NCI-H460 (cell line): ENCODE measurements at regions not wholly inside any gene's neighbourhood (a gene's known extent, or its start where the extent isn't known, plus 50 kb on each side); places are given as distances from the start of the nearest gene placed in this dataset.
A peak's percentile ranks its signal among the peaks of the same experiment; 100 is the strongest.

Source experiments
- DNase-seq: peaks from one replicate; pipeline ENCODE4 v3.0.0-alpha.2; 2016; ENCODE audit warnings: low read depth; ENCODE audit errors: extremely low read depth

DNA sequence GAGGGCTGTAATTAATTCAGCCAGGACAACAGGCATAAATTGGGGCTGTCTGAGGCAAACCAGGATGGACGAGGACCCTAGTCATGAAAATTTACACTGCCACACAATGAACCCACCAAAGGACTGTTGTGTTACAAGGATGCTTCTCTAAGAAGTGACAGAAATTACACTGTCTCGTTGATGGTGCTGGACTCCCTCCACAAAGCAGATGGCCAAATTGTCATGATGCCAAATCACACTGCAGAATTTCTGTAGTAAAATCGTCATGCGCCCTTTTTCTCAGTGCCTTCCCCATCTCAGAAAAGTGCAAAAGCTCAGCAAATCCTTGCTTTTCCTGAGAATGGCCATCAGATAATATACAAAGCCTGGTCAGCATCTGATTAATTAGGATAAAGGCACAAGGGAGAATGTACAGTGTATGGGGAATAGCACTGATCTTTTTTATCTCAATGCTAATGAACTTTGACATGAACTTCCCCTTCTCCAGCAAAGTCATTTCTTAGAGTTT is 545.8 kb downstream of the CSNK1G3 start:
- no peak for DNase-seq

DNA sequence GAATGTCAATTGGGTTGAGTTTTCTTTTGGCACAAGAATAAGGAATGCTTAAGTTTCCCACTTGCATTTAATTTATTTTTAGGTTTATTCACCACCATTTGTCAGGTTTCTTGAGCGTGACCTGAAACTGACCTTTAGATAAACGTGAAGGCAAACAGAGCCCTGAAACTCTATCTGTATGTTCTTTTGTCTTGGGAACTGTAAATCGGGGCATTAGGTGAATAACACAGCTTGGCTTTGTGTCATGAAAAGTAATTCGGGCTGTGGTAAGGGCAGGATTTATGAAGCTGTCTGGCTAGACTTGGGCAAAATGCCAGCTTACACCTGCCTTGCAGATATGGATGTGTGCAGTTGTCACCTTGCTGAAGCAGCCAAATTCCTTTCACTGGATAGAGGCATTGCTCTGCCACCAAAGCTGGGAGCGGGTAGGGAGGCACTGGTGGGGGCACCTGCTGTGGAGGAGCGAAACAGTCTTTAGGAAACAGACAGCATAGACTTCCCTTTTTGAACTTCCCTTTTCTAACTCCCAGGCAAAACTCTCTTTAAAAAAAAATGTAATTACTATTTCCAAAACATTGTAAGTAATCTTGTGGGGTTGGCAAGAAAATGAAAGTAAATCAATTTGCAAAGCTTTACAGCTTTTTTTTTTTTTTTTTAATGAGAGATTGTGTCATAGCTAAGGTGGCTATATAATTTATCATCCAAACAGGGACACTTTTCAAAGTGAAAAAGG is 545.2 kb downstream of the CSNK1G3 start:
- no peak for DNase-seq

GRCh38 chr5:124056326-124056990 is 544.5 kb downstream of the CSNK1G3 start:
- no peak for DNase-seq

DNA sequence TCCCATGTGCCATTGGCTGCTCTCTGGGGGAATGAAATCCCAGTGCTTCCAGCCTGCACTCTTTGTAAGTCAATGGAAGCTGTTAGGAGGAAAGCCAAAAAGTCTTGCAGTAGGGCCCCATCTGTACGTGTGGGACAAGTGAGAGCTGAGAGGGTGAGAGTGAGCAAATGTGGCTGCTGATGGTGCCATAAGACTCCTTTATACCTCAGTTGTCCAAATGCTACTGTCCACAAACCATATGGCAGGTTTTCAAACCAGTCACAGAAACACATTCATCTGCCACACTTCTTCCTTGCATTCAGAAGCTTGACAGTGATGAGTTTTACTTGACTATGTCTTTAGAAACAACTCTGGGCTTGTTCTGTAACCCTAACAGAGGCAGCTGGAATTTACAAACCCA is 543.8 kb downstream of the CSNK1G3 start:
- no peak for DNase-seq

DNA sequence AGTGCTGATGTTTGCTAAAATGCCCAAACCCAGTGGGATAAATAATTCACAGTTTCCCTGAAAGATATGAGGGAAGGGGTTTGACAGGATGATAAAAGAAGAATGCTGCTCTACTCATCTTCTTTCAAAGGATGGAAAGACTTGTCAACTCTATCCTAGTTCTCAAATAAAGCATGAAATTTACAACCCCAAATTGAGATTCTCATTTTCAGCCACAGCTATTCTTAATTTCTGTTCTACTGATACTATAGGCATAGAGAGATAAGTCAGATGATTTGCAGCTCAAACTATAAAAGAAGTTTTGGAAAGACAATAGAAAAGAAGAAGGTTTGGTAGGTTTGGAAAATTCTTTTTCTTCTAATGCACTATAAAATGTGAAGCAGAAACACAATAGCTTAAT is 542.6 kb downstream of the CSNK1G3 start:
- DNase-seq = no peak

GRCh38 chr5:124053340-124053739 is 541.4 kb downstream of the CSNK1G3 start:
- DNase-seq = no peak

DNA sequence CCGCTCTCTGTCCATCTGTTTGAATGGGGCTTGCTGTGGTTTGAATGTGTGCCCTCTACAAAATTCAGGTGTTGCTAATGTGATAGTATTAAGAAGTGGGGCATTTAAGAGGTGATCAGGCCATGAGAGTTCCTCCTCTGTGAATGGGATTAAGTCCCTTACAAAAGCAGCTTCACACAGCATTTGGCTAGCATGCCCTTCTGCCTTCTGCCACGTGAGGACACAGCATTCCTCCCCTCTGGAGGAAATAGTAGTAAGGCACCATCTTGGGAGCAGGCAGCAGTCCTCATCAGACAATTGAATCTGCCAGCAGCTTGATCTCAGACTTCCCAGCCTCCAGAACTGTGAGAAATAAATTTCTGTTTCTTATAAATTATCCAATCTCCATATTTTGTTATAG is 540.2 kb downstream of the CSNK1G3 start:
- DNase-seq = no peak

DNA sequence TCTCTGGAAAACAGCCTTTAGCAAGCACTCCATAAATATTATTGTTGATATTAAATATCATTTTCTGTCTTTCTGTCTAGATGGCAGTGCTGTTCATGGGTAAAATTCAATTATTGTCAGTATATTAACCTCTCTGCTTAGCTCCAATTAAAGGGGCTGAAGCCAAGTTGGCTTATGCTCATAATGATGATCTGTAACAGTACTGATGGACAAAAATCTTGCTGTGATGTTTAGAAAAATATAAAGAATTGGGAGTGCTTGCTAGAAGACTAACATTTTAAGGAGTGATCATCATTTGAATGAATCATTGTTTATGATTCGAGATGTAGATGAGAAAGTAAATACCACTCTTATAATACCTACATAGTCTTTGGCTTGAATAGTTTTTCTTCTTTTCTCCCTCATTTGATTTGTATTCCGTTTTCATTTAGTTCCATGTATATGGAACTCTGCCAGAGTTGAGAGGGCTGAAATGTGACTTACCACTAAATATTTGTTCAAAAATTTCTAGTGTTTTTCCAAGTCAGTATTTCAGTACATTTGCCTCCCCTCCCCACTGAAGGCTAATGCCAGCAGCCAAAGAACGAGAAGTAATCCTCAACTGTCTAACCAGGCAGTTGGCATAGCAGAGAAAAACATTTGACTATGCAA is 538.3 kb downstream of the CSNK1G3 start:
- DNase-seq = no peak

DNA sequence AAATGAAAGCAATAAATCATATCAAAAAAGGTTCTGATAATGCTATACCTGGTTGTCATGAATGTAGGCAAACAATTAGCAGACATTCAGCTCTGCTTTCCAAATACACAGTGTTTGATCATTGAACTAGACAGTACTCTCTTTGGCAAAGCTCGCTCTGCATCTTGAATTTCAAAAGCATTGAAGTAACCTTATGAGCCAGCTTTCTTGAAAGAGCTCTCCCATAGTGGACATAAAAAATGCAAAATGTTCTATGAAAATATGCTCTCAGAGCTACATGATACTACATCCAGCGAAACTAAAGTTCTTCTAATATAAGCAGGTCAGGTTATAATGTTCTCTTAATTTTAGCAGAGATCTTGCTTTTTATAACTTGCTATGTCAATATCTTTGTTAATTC is 533.4 kb downstream of the CSNK1G3 start:
- DNase-seq = no peak

DNA sequence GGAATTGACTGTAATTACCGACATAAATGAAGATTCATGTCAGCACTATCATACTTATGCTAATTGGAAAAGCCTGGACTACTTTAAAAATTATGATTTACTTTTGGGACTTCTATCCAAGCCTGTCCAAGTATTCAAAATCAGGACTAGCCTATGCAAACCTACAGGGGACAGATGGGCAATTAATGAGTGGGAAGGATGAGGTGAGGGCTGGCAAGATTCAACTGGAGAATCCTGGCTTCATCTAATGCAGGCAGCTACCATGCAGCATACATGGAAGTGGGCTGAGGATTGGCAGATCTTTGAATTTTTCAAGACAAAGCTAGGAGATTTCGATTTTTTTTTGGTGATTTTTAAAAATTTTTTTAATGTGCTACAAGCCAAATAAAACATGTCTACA is 532.6 kb downstream of the CSNK1G3 start:
- DNase-seq = no peak

- peak; percentile 4 for DNase-seq
These were observed 531.5 kb downstream of the CSNK1G3 start for GRCh38 chr5:124043456-124043855.

DNA sequence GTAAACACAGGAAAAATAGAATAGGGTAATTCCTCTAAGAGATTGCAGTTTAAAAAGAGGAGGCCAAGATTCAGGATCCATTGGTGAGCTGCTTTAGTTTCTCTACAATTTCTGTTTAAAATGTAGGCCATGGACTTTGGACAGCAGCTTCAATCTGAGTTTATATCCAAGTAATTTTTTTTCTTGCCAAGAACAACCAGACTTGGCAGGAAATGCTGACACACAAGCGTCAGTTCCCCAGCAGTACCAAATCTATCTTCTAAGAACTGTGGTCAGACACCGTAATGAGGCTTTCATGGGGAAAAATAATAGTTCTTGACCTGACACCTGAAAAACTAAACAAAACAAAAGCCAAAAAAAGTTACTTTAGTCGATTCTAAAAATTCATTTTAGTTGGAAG is 528.8 kb downstream of the CSNK1G3 start:
- DNase-seq = no peak

GRCh38 chr5:124039410-124039809 is 527.4 kb downstream of the CSNK1G3 start:
- no peak for DNase-seq

- DNase-seq = no peak
These were observed 524.8 kb downstream of the CSNK1G3 start for GRCh38 chr5:124036786-124037185.

- DNase-seq = no peak
These were observed 523.0 kb downstream of the CSNK1G3 start for GRCh38 chr5:124034963-124035362.

GRCh38 chr5:124034083-124034700 is 522.2 kb downstream of the CSNK1G3 start:
- no peak for DNase-seq

DNA sequence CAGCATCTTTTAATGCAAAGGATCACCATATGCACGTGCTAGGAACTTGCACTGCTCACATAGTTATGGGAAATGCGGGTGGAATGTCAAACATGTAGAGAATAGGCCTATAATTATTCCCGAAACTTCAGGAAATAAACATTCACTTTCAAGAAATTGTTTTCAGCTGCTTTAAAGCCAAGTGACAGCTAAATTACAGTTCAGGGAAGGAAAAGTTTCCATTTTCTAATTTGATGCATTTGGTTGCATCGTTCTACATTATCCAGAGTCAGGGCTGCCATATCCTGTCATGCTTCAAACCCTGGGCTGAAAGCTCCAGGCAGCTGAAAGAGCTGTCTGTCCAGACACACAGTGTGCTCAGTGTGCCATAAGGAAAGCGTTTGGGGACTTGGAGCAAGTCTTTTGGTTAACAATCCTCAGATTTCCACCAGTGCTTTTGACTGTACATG is 518.1 kb downstream of the CSNK1G3 start:
- no peak for DNase-seq

DNA sequence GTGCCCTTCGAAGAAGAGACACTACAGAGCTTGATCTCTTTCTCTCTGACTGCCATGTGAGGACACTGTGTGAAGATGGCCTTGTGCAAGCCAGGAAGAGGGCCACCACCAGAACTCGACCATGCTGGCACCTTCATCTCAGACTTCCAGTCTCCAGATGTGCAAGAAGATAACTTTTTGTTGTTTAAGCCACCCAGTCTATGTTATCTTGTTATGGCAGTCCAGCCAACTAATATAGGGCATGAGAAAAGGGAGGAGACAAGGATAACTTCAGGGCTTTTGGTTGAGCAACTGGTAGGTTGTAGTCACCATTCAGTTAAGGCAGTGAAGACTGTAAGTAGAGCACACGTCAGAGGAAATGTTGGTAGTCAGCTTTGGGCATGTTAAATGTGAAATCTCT is 515.5 kb downstream of the CSNK1G3 start:
- DNase-seq = no peak

DNA sequence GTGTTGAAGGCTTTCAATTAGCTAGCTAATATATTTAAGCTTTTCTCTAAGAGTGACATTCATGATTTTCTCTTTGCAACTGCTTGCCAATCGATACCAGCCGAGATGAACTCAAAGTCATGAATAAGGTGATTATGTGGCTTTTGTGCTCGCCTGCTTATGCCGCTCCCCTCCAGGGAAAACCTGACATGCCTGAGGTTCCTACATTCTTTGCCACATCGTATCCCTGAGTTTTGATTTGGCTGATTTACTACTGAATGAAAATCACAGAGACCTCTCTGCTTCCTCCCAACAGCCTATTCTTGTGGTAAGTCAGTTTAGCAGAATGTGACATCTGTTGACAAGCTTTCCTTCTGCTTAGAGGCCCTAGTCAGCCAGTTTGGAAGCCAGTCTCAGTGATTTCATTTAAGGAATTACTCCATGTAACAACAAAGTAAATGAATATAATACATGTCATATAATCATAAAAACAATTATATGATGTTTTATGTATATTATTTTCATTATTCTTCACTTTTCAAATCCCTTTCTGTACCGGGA is 513.4 kb downstream of the CSNK1G3 start:
- DNase-seq = no peak

DNA sequence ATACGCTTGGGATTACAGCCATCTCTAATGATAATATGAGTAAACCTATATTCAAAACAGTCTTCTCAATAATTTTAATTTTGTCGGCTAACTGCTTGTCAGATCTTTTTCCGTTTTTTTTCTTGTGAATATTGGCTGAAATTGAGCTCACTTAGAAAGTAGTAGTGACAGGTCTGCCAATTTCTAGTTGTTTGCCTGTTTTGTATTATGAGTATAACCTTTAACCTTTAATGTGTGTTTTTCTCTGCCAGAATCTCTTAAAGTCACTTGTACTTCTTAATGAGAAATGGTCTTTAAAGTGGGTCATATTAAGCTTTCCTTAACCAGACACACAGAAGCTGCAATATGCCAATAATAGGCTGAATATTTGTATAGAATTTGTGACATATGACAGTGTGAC is 511.0 kb downstream of the CSNK1G3 start:
- DNase-seq = no peak

DNA sequence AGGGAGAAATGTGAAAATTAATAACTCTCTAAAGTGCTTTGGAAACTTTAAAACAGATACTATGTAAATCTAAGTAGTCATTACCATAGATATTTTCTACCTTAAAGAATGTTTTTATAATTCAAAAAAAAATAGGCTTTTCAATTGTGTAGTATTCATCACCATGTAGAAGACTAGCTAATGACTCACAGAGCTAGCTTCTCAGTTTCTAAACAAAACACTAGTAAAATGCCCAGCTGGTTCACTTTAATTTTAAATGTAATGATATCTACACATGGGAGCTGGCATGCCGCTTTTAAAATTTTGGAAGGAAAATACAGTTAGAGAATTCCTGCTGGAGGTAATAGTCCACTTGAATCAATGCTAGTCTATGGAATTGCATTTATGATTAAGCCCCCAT is 509.8 kb downstream of the CSNK1G3 start:
- no peak for DNase-seq
